NCI-H1092 (cell line): ENCODE measurements at regions not wholly inside any gene's neighbourhood (a gene's known extent, or its start where the extent isn't known, plus 50 kb on each side); places are given as distances from the start of the nearest gene placed in this dataset.

Experiments
- DNase-seq: peaks from one replicate; lab custom pipeline; 2025; lab: John Stamatoyannopoulos, UW

- no peak for DNase-seq
Observed at GRCh38 chr22:49212002-49212401, 615.7 kb downstream of the BRD1 start.

GRCh38 chr22:49211176-49211575, 616.5 kb downstream of the BRD1 start:
- DNase-seq = no peak

GRCh38 chr22:49210606-49211005, 617.1 kb downstream of the BRD1 start:
- no peak for DNase-seq

GRCh38 chr22:49209452-49210195, 618.0 kb downstream of the BRD1 start:
- peak; percentile 61 for DNase-seq

GRCh38 chr22:49208768-49209252, 618.9 kb downstream of the BRD1 start:
- no peak for DNase-seq

- no peak for DNase-seq
Observed at GRCh38 chr22:49208004-49208402, 619.7 kb downstream of the BRD1 start.

- no peak for DNase-seq
Observed at GRCh38 chr22:49207008-49208003, 620.4 kb downstream of the BRD1 start.

- DNase-seq = no peak
Observed at GRCh38 chr22:49206281-49206680, 621.4 kb downstream of the BRD1 start.

- DNase-seq = no peak
Observed at GRCh38 chr22:49205483-49205800, 622.2 kb downstream of the BRD1 start.

GRCh38 chr22:49204599-49205482, 622.8 kb downstream of the BRD1 start:
- no peak for DNase-seq

- DNase-seq = no peak
Observed at GRCh38 chr22:49203859-49204598, 623.6 kb downstream of the BRD1 start.

- no peak for DNase-seq
Observed at GRCh38 chr22:49203091-49203858, 624.4 kb downstream of the BRD1 start.

- no peak for DNase-seq
Observed at GRCh38 chr22:49202226-49202625, 625.4 kb downstream of the BRD1 start.

GRCh38 chr22:49201046-49201970, 626.4 kb downstream of the BRD1 start:
- no peak for DNase-seq

GRCh38 chr22:49199224-49199623, 628.4 kb downstream of the BRD1 start:
- DNase-seq = no peak

GRCh38 chr22:49198705-49199084, 629.0 kb downstream of the BRD1 start:
- no peak for DNase-seq

GRCh38 chr22:49197986-49198704, 629.5 kb downstream of the BRD1 start:
- DNase-seq = no peak

- DNase-seq = no peak
Observed at GRCh38 chr22:49197505-49197904, 630.2 kb downstream of the BRD1 start.

- no peak for DNase-seq
Observed at GRCh38 chr22:49196046-49196511, 631.6 kb downstream of the BRD1 start.
